Neural cell (in vitro differentiated cells): ENCODE measurements at regions not wholly inside any gene's neighbourhood (a gene's known extent, or its start where the extent isn't known, plus 50 kb on each side); places are given as distances from the start of the nearest gene placed in this dataset.

ENCODE experiments used
- H2AFZ ChIP-seq: fragments of 200-600, 300-800 bp; sonication (generic), shearing (Covaris generic); 2 replicates; pipeline ENCODE4 v1.6.0; 2014; ENCODE audit warnings: low read depth, mild to moderate bottlenecking, antibody characterized with exemption, low read length, moderate library complexity
- H3F3A ChIP-seq: fragments of 200-600 bp; shearing (Covaris generic); 2 replicates; pipeline ENCODE4 v1.6.1; 2016; ENCODE audit warnings: mild to moderate bottlenecking, moderate library complexity, mixed read lengths, antibody characterized with exemption, low read length; ENCODE audit not compliant: insufficient read depth, poor library complexity, severe bottlenecking
- H3K27ac ChIP-seq: fragments of 200-600, 300-800 bp; sonication (generic), shearing (Covaris generic); 2 replicates; pipeline ENCODE4 v1.5.1; 2014; ENCODE audit warnings: mild to moderate bottlenecking, low read length, moderate library complexity
- H3K27me3 ChIP-seq: fragments of 300-800, 200-600 bp; sonication (generic), shearing (Covaris generic); 2 replicates; pipeline ENCODE4 v1.6.0; 2014; ENCODE audit warnings: mild to moderate bottlenecking, low read depth, low read length, moderate library complexity; ENCODE audit not compliant: insufficient read depth
- H3K36me3 ChIP-seq: fragments of 300-800, 200-600 bp; sonication (generic), shearing (Covaris generic); 2 replicates; pipeline ENCODE4 v1.5.1; 2014; ENCODE audit warnings: mild to moderate bottlenecking, antibody characterized with exemption, low read length, moderate library complexity; ENCODE audit not compliant: insufficient read depth
- H3K4me2 ChIP-seq: fragments of 300-800, 200-600 bp; sonication (generic), shearing (Covaris generic); 2 replicates; pipeline ENCODE4 v1.6.0; 2014; ENCODE audit warnings: mild to moderate bottlenecking, low read length
- H3K4me3 ChIP-seq: fragments of 300-800, 200-600 bp; sonication (generic), shearing (Covaris generic); 2 replicates; pipeline ENCODE4 v1.5.1; 2014; ENCODE audit warnings: mild to moderate bottlenecking, low read length, moderate library complexity
- H3K79me2 ChIP-seq: fragments of 200-600 bp; shearing (Covaris generic); replicated peaks from 2 replicates; pipeline ENCODE4 v1.6.0; 2014; ENCODE audit warnings: mild to moderate bottlenecking, low read length, moderate library complexity; ENCODE audit not compliant: insufficient read depth
- H3K9ac ChIP-seq: fragments of 300-800, 200-600 bp; sonication (generic), shearing (Covaris generic); 2 replicates; pipeline ENCODE4 v1.6.1; 2016; ENCODE audit warnings: mild to moderate bottlenecking, low read length, mixed read lengths
- H3K9me2 ChIP-seq: fragments of 200-600 bp; shearing (Covaris generic); 2 replicates; pipeline ENCODE4 v1.6.1; 2016; ENCODE audit warnings: mild to moderate bottlenecking, low read length, mixed read lengths; ENCODE audit not compliant: insufficient read depth
- H3K9me3 ChIP-seq: fragments of 200-600, 300-800 bp; sonication (generic), shearing (Covaris generic); 2 replicates; pipeline ENCODE4 v1.6.1; 2016; ENCODE audit warnings: mild to moderate bottlenecking, mixed run types, low read length, moderate library complexity, mixed read lengths
- H4K20me1 ChIP-seq: fragments of 200-600 bp; shearing (Covaris generic); 2 replicates; pipeline ENCODE4 v1.6.1; 2016; ENCODE audit warnings: mild to moderate bottlenecking, mixed run types; ENCODE audit not compliant: insufficient read depth
- EP300 ChIP-seq: fragments of 450-650 bp; conservative IDR thresholded peaks from 2 replicates; pipeline ENCODE4 v1.6.1; 2014; ENCODE audit warnings: antibody characterized with exemption, mild to moderate bottlenecking, moderate library complexity; ENCODE audit not compliant: poor library complexity, severe bottlenecking
- EZH2 ChIP-seq: fragments of 200-600, 300-800 bp; shearing (Covaris generic), sonication (generic); IDR thresholded peaks from 2 replicates; pipeline ENCODE4 v1.6.1; 2014; ENCODE audit warnings: antibody characterized with exemption, low read length, borderline replicate concordance, mild to moderate bottlenecking; ENCODE audit not compliant: insufficient read depth, poor library complexity, severe bottlenecking
- MXI1 ChIP-seq: fragments of 450-650 bp; conservative IDR thresholded peaks from 2 replicates; pipeline ENCODE4 v1.6.1; 2014; ENCODE audit warnings: antibody characterized with exemption, mild to moderate bottlenecking; ENCODE audit not compliant: poor library complexity, severe bottlenecking
- POLR2AphosphoS5 ChIP-seq: IDR thresholded peaks from 2 replicates; pipeline ENCODE4 v1.6.1; 2012
- RAD21 ChIP-seq: fragments of 450-650 bp; conservative IDR thresholded peaks from 2 replicates; pipeline ENCODE4 v1.6.1; 2014; ENCODE audit warnings: antibody characterized with exemption, mild to moderate bottlenecking, moderate library complexity
- SMC3 ChIP-seq: fragments of 450-650 bp; conservative IDR thresholded peaks from 2 replicates; pipeline ENCODE4 v1.6.1; 2014; ENCODE audit warnings: antibody characterized with exemption, mild to moderate bottlenecking, moderate library complexity; ENCODE audit not compliant: poor library complexity
- TAF1 ChIP-seq: IDR thresholded peaks from 2 replicates; pipeline ENCODE4 v1.6.1; 2012; ENCODE audit warnings: low read depth
- TF ChIP-seq, protein P1 (sequence below): fragments of 450-650 bp; IDR thresholded peaks from 2 replicates; pipeline ENCODE4 v1.5.1; 2014; ENCODE audit warnings: antibody characterized with exemption, mild to moderate bottlenecking, moderate library complexity; ENCODE audit not compliant: poor library complexity, severe bottlenecking
- TF ChIP-seq, protein P2 (sequence below): IDR thresholded peaks from 2 replicates; pipeline ENCODE4 v1.6.1; 2012; ENCODE audit warnings: borderline replicate concordance

DNA sequence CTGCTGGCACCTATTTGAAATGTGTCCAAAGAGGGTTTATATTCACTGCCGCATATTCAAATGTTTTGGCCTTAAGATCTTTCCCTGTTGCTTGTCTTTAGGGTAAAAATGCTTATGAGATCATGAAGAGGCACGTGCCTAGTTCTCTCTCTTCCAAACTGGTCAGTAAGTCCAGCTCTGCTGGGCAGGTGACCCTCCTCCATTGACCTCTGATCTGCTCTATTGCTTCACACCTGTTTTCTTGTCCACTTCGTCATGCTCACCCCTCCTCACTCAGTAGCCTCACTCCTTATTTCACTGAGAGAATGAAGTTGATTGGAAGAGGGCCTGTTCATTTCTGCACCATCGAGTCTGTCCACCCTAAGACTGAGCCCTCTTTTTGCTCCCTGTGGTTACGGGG is 140.5 kb upstream of the COBL start:
- no peak overlapping the region for H2AFZ ChIP-seq
- no peaks in the 10 kb centered on the region for H3K9me2 ChIP-seq
- H3K4me3 ChIP-seq: no peak overlapping the region
- H3K36me3 ChIP-seq: no peaks in the 10 kb centered on the region
- no peaks in the 10 kb centered on the region for H4K20me1 ChIP-seq
- H3K79me2 ChIP-seq: no peaks in the 10 kb centered on the region
- no peaks in the 10 kb centered on the region for H3K27me3 ChIP-seq
- H3F3A ChIP-seq: no peaks in the 10 kb centered on the region
- no peak overlapping the region for H3K4me2 ChIP-seq
- no peaks in the 10 kb centered on the region for H3K9me3 ChIP-seq
- no peak overlapping the region for H3K9ac ChIP-seq
- TF ChIP-seq RAD21: no peak
- H3K27ac ChIP-seq: no peak overlapping the region

DNA sequence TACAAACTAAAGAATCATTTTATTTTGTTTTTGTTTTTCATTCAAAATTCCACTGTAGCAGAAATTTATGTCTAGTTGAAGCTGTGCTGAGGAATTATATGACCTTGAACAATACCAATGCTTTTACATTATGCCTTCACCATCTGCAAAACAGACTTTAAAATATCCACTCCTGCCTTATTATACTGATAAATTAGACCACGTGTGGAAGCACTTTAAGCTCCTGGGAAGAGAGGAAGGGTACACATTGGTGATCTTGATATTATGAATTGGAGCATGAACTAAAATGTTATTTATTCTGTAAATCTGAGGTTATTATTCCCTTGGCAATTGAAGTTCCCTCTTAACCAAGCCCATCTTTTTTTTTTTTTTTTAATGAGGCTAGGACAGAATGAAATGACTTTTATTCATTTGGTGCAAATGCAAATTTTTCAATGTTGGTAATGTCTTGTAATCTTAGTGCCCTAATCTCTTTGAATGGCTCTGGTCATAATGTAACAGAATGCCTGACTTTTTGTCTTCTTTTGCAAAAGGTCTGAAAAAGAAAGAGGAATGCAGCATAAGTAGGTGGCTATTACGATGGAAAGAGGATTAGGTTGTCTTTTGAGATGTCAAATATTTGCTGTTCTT is 139.9 kb upstream of the COBL start:
- no peak for TF ChIP-seq POLR2AphosphoS5
- TF ChIP-seq TAF1: no peak
- TF ChIP-seq, protein P1, sequence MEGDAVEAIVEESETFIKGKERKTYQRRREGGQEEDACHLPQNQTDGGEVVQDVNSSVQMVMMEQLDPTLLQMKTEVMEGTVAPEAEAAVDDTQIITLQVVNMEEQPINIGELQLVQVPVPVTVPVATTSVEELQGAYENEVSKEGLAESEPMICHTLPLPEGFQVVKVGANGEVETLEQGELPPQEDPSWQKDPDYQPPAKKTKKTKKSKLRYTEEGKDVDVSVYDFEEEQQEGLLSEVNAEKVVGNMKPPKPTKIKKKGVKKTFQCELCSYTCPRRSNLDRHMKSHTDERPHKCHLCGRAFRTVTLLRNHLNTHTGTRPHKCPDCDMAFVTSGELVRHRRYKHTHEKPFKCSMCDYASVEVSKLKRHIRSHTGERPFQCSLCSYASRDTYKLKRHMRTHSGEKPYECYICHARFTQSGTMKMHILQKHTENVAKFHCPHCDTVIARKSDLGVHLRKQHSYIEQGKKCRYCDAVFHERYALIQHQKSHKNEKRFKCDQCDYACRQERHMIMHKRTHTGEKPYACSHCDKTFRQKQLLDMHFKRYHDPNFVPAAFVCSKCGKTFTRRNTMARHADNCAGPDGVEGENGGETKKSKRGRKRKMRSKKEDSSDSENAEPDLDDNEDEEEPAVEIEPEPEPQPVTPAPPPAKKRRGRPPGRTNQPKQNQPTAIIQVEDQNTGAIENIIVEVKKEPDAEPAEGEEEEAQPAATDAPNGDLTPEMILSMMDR: no peak
- TF ChIP-seq RAD21: no peak
- no peak for TF ChIP-seq SMC3
- TF ChIP-seq, protein P2, sequence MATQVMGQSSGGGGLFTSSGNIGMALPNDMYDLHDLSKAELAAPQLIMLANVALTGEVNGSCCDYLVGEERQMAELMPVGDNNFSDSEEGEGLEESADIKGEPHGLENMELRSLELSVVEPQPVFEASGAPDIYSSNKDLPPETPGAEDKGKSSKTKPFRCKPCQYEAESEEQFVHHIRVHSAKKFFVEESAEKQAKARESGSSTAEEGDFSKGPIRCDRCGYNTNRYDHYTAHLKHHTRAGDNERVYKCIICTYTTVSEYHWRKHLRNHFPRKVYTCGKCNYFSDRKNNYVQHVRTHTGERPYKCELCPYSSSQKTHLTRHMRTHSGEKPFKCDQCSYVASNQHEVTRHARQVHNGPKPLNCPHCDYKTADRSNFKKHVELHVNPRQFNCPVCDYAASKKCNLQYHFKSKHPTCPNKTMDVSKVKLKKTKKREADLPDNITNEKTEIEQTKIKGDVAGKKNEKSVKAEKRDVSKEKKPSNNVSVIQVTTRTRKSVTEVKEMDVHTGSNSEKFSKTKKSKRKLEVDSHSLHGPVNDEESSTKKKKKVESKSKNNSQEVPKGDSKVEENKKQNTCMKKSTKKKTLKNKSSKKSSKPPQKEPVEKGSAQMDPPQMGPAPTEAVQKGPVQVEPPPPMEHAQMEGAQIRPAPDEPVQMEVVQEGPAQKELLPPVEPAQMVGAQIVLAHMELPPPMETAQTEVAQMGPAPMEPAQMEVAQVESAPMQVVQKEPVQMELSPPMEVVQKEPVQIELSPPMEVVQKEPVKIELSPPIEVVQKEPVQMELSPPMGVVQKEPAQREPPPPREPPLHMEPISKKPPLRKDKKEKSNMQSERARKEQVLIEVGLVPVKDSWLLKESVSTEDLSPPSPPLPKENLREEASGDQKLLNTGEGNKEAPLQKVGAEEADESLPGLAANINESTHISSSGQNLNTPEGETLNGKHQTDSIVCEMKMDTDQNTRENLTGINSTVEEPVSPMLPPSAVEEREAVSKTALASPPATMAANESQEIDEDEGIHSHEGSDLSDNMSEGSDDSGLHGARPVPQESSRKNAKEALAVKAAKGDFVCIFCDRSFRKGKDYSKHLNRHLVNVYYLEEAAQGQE: no peak
- TF ChIP-seq MXI1: no peak
- TF ChIP-seq EZH2: no peak
- no peak for TF ChIP-seq EP300
- H3K36me3 ChIP-seq: no peaks in the 10 kb centered on the region

More for the DNA sequence above, 139.9 kb upstream of the COBL start:
- Histone ChIP-seq H3K9me2 (no peaks in the 10 kb centered on the region), H3K4me3 (no peak overlapping the region), H2AFZ (no peak overlapping the region), H3K27ac (no peak overlapping the region), H3K27me3 (no peaks in the 10 kb centered on the region), H4K20me1 (no peaks in the 10 kb centered on the region), H3F3A (no peaks in the 10 kb centered on the region), H3K4me2 (no peak overlapping the region), H3K9ac (no peak overlapping the region), H3K79me2 (no peaks in the 10 kb centered on the region), H3K9me3 (no peaks in the 10 kb centered on the region)
